ENCODE measurements at regions not wholly inside any gene's neighbourhood (a gene's known extent, or its start where the extent isn't known, plus 50 kb on each side); places are given as distances from the start of the nearest gene placed in this dataset.

DNA sequence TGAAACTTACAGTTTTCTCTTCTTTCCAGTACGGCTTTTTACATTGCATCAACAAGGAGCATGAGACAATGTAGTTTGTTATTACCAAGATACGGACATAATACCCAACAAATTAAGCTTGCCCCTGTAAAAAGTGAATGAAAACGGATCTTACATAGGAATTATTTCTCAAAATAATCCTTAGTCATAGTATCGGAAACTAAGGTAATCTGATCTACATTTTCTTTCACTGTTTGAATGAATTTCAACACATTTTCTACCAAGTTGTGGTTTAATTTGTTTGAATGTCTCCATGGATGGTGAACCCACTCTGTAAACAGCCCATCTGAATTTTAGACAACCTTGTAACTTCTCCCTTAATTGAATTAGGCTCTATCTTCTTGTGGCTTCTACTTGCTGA lies 90.5 kb downstream of the INHBA start:
- TF ChIP-seq, protein P1, sequence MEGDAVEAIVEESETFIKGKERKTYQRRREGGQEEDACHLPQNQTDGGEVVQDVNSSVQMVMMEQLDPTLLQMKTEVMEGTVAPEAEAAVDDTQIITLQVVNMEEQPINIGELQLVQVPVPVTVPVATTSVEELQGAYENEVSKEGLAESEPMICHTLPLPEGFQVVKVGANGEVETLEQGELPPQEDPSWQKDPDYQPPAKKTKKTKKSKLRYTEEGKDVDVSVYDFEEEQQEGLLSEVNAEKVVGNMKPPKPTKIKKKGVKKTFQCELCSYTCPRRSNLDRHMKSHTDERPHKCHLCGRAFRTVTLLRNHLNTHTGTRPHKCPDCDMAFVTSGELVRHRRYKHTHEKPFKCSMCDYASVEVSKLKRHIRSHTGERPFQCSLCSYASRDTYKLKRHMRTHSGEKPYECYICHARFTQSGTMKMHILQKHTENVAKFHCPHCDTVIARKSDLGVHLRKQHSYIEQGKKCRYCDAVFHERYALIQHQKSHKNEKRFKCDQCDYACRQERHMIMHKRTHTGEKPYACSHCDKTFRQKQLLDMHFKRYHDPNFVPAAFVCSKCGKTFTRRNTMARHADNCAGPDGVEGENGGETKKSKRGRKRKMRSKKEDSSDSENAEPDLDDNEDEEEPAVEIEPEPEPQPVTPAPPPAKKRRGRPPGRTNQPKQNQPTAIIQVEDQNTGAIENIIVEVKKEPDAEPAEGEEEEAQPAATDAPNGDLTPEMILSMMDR (conservative IDR thresholded peaks at IDR 0.05; ENCODE audit: low read length): no peak
- no peak for TF ChIP-seq EZH2phosphoT487 (IDR thresholded peaks at IDR 0.05; ENCODE audit: borderline replicate concordance)
